ENCODE measurements at regions not wholly inside any gene's neighbourhood (a gene's known extent, or its start where the extent isn't known, plus 50 kb on each side); places are given as distances from the start of the nearest gene placed in this dataset.

GRCh38 chr2:122734766-122735424 lies 979.4 kb downstream of the TSN start:
- POLR2A ChIA-PET: no interaction called here
- H3K4me3 ChIP-seq (ENCODE audit: control extremely low read depth in 1 of 5, extremely low read depth in 1 of 5, insufficient read depth in 1 of 5, low read depth in 2 of 5, low read length in 4 of 5): no peak overlapping the region
- H3K27me3 Mint-ChIP-seq: no peaks in the 10 kb centered on the region
- H3K4me1 Mint-ChIP-seq: no peaks in the 10 kb centered on the region
- peaks cover 0 to 3% (median 0%) of the 10 kb centered on the region in 3 donors for H3K9me3 ChIP-seq (ENCODE audit: control extremely low read depth in 1 of 3, control insufficient read depth in 2 of 3, insufficient read depth in 1 of 3, low read length in 2 of 3)
- TF ChIP-seq, protein P1, sequence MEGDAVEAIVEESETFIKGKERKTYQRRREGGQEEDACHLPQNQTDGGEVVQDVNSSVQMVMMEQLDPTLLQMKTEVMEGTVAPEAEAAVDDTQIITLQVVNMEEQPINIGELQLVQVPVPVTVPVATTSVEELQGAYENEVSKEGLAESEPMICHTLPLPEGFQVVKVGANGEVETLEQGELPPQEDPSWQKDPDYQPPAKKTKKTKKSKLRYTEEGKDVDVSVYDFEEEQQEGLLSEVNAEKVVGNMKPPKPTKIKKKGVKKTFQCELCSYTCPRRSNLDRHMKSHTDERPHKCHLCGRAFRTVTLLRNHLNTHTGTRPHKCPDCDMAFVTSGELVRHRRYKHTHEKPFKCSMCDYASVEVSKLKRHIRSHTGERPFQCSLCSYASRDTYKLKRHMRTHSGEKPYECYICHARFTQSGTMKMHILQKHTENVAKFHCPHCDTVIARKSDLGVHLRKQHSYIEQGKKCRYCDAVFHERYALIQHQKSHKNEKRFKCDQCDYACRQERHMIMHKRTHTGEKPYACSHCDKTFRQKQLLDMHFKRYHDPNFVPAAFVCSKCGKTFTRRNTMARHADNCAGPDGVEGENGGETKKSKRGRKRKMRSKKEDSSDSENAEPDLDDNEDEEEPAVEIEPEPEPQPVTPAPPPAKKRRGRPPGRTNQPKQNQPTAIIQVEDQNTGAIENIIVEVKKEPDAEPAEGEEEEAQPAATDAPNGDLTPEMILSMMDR (IDR thresholded peaks at IDR 0.05): no peak
- TF ChIP-seq EZH2 (IDR thresholded peaks at IDR 0.05; ENCODE audit: borderline replicate concordance, insufficient read depth, low read depth, low read length, poor library complexity, severe bottlenecking): no peak
- no peak overlapping the region for H3K27ac Mint-ChIP-seq
- H3K9ac ChIP-seq (ENCODE audit: low read length): no peak overlapping the region
- H3K4me1 ChIP-seq (ENCODE audit: control insufficient read depth in 2 of 2, insufficient read depth in 2 of 2, low read length in 2 of 2): no peaks in the 10 kb centered on the region
- H3K36me3 ChIP-seq (replicated peaks in 1 of 2; ENCODE audit: control extremely low read depth in 1 of 2, control insufficient read depth in 1 of 2, extremely low read depth in 1 of 2, insufficient read depth in 2 of 2, low read length in 1 of 2): no peaks in the 10 kb centered on the region
- intact Hi-C loops (cut with micrococcal nuclease): no loop called here
- H3K27ac ChIP-seq (ENCODE audit: low read length in 2 of 2): no peak overlapping the region
- peaks cover 3% of the 10 kb centered on the region for H3K9me3 Mint-ChIP-seq (ENCODE audit: insufficient read depth)
- CTCF ChIA-PET: no interaction called here
- ATAC-seq (ENCODE audit: low read depth): no peak
- H2AFZ ChIP-seq (ENCODE audit: insufficient read depth, low read depth, low read length, poor library complexity, severe bottlenecking): no peak overlapping the region
- no peak for DNase-seq
- H3K4me2 ChIP-seq (replicated peaks; ENCODE audit: low read depth, low read length, poor library complexity, severe bottlenecking): no peak overlapping the region
- no peaks in the 10 kb centered on the region for H3K79me2 ChIP-seq (ENCODE audit: control insufficient read depth, insufficient read depth, low read length)
- WGBS (ENCODE audit: insufficient coverage): 90% methylated on average over 1 of the region's 4 CpGs
- H3K4me3 Mint-ChIP-seq: no peak overlapping the region
- no peaks in the 10 kb centered on the region for H3K27me3 ChIP-seq (replicated peaks in 1 of 4; ENCODE audit: control extremely low read depth in 1 of 4, control insufficient read depth in 3 of 4, insufficient read depth in 4 of 4, low read length in 3 of 4)
- H4K20me1 ChIP-seq (ENCODE audit: control insufficient read depth, insufficient read depth, low read length, poor library complexity, severe bottlenecking): no peaks in the 10 kb centered on the region

DNA sequence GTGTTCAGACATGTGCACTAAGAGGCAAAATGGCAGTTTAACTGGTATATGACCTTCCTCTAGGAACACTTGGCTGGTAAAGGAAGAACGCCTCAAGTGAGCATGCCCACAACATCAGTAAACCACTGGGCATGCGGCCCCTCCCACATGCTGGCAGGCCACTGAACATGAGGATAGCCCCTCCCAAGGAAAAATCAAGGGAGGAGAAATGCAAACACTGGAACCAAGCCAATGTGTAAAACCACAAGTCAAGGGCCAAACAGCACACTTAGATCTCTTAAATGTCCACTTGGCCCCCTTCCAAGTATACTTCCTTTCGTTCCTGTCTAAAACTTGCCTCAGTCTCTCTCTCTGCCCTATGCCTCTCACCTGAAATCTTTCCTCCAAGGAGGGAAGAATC lies 980.8 kb downstream of the TSN start:
- H3K27ac Mint-ChIP-seq: no peak overlapping the region
- 76% methylated on average over 2 of the region's 3 CpGs for WGBS (ENCODE audit: insufficient coverage)
- H3K9me3 Mint-ChIP-seq (ENCODE audit: insufficient read depth): peaks cover 3% of the 10 kb centered on the region
- no peaks in the 10 kb centered on the region for H3K27me3 Mint-ChIP-seq
- Histone ChIP-seq H3K27ac (ENCODE audit: low read length in 2 of 2) (no peak overlapping the region), H3K4me1 (ENCODE audit: control insufficient read depth in 2 of 2, insufficient read depth in 2 of 2, low read length in 2 of 2) (no peaks in the 10 kb centered on the region), H3K36me3 (replicated peaks in 1 of 2; ENCODE audit: control extremely low read depth in 1 of 2, control insufficient read depth in 1 of 2, extremely low read depth in 1 of 2, insufficient read depth in 2 of 2, low read length in 1 of 2) (no peaks in the 10 kb centered on the region), H4K20me1 (ENCODE audit: control insufficient read depth, insufficient read depth, low read length, poor library complexity, severe bottlenecking) (no peaks in the 10 kb centered on the region), H3K4me3 (ENCODE audit: control extremely low read depth in 1 of 5, extremely low read depth in 1 of 5, insufficient read depth in 1 of 5, low read depth in 2 of 5, low read length in 4 of 5) (no peak overlapping the region), H3K79me2 (ENCODE audit: control insufficient read depth, insufficient read depth, low read length) (no peaks in the 10 kb centered on the region), H3K9ac (ENCODE audit: low read length) (no peak overlapping the region), H3K4me2 (replicated peaks; ENCODE audit: low read depth, low read length, poor library complexity, severe bottlenecking) (no peak overlapping the region), H3K9me3 (ENCODE audit: control extremely low read depth in 1 of 3, control insufficient read depth in 2 of 3, insufficient read depth in 1 of 3, low read length in 2 of 3) (peaks cover 0 to 3% (median 0%) of the 10 kb centered on the region in 3 donors), H2AFZ (ENCODE audit: insufficient read depth, low read depth, low read length, poor library complexity, severe bottlenecking) (no peak overlapping the region), H3K27me3 (replicated peaks in 1 of 4; ENCODE audit: control extremely low read depth in 1 of 4, control insufficient read depth in 3 of 4, insufficient read depth in 4 of 4, low read length in 3 of 4) (no peaks in the 10 kb centered on the region)
- H3K4me3 Mint-ChIP-seq: no peak overlapping the region
- ChIA-PET CTCF (no interaction called here), POLR2A (no interaction called here)
- no peaks in the 10 kb centered on the region for H3K4me1 Mint-ChIP-seq
- TF ChIP-seq, protein P1 (IDR thresholded peaks at IDR 0.05): no peak
- TF ChIP-seq EZH2 (IDR thresholded peaks at IDR 0.05; ENCODE audit: borderline replicate concordance, insufficient read depth, low read depth, low read length, poor library complexity, severe bottlenecking): no peak
- ATAC-seq (ENCODE audit: low read depth) (no peak), DNase-seq (no peak)
- intact Hi-C loops (cut with micrococcal nuclease): no loop called here
